ENCODE measurements at regions not wholly inside any gene's neighbourhood (a gene's known extent, or its start where the extent isn't known, plus 50 kb on each side); places are given as distances from the start of the nearest gene placed in this dataset.
A peak's percentile ranks its signal among the peaks of the same experiment; 100 is the strongest.
"Not testable (repeated sequence)": the region's sequence is repeated elsewhere in the genome, so short reads cannot be mapped to it uniquely, and the experiment has no call there.

DNA sequence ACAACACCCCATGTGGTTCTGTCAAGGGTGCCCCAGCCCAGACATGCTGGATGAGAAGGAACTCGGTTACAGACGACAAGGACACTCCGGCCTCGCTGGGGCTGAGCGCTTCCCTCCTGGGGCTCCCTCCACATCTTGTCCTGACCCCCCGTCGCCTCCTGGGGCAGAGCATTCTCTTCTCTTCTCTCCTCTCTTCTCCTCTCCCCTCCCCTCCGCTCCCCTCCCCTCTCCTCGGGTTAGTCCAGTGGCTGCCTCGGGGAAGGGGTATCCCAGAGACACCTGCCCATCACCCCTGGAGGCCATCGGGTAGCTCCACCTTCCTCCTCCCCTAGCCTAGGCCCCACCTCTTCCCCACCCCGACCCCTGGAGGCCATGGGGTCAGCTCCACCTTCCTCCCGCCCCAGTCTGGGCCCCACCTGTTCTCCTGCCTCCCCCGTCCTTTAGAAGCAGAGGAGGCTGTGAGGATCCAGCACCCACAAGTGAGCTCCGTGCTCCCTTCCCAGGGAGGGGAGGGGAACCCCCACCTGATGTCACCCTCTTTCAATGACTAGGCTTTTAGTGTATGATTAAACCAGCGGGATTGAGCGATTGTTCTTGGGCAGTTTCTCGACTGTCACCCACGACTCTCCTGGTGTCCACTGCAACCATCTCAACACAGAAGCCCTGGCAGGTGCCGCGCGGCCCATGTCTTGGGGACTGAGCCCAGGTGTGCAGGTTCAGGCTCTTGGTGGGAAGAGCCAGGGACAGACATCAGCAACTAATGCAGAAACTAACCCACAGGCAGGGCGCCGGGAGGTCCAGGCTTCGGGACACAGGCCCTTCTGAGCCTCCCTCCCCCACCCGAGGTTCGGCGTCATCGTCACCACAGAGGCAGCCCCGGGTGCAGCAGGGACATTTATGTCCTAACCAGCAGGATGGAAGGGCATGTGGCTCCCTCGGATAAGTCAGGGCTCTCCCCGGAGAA is 330.4 kb downstream of the ADGRD1 start:
- CTCF ChIA-PET; H3K27me3 Mint-ChIP-seq; intact Hi-C loops (cut with DNase I, micrococcal nuclease); H3K4me3 Mint-ChIP-seq; H3K36me3 Mint-ChIP-seq (ENCODE audit: low read depth); H3K27ac Mint-ChIP-seq; DNase-seq; H3K4me1 Mint-ChIP-seq; H3K9me3 Mint-ChIP-seq (ENCODE audit: low read depth); POLR2A ChIA-PET: not testable (repeated sequence)
- ATAC-seq: peak; percentile 75

DNA sequence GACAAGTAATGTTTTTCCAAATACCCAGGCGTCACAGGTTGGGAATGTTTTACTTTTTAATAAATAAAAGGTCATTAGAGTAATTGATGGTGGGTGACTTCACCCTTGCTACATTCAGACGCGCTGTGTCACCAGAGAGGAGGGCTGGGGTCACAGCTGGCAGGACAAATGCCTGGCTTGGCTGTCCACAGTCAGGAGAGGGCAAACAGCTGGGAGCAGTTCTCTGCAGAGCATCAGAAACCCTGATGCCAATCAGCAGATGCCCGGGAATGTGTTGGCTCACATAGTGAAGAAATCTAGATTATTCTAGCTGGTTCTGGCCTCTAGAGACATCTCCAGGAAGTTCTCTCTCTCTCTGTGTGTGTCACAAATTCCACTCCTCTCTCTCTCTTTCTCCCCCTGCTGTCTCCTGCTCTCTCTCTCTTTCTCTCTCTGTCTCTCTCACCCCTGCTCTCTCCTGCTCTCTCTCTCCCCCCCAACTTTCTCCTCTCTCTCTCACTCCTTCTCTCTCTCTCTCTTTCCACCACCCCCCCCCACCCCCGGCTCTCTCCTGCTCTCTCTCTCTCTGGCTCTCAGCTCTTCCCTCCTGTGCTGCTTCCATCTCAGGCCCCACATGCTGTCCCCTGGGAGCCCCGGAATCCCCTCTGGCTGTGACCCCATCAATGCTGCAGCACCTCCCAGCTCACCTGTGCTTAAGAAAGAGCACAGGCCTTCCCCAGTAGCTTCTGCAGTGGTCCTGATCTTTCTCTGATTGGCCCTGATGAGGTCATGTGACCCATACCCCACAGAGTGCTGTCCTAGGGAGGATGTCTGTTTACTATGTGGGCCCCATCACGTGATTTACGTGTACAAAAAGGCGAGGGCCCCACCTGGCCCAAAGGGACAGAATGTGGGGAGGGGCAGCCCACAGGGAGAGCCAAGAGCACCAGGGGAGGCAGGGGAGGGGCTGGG is 331.5 kb downstream of the ADGRD1 start:
- H3K27me3 Mint-ChIP-seq; H3K4me1 Mint-ChIP-seq; CTCF ChIA-PET; POLR2A ChIA-PET; intact Hi-C loops (cut with DNase I, micrococcal nuclease); H3K36me3 Mint-ChIP-seq (ENCODE audit: low read depth); H3K27ac Mint-ChIP-seq; DNase-seq; H3K9me3 Mint-ChIP-seq (ENCODE audit: low read depth); H3K4me3 Mint-ChIP-seq: not testable (repeated sequence)
- ATAC-seq: peak; percentile 52

DNA sequence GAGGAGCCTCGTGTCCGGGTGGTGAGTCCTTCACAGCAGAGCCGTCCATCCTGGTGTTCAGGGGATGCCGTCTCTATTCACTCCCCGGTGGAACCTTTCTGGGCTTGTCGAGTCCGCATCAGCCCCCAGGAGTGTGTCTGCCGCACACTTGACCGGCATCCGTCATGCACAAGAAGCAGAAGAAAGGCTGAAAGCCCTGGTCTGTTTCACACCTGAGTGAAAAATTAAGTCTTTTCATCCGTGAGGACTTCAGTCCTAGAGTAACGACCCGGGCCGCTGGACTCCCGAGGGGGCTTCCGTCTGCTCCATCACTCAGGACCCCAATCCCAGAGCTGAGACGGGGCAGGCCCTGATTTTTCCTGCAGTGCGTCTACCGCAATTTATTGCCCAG is 332.2 kb downstream of the ADGRD1 start:
- H3K27me3 Mint-ChIP-seq; H3K27ac Mint-ChIP-seq; DNase-seq; H3K4me1 Mint-ChIP-seq; H3K4me3 Mint-ChIP-seq; intact Hi-C loops (cut with DNase I, micrococcal nuclease); ATAC-seq; H3K36me3 Mint-ChIP-seq (ENCODE audit: low read depth); CTCF ChIA-PET; POLR2A ChIA-PET; H3K9me3 Mint-ChIP-seq (ENCODE audit: low read depth): not testable (repeated sequence)

DNA sequence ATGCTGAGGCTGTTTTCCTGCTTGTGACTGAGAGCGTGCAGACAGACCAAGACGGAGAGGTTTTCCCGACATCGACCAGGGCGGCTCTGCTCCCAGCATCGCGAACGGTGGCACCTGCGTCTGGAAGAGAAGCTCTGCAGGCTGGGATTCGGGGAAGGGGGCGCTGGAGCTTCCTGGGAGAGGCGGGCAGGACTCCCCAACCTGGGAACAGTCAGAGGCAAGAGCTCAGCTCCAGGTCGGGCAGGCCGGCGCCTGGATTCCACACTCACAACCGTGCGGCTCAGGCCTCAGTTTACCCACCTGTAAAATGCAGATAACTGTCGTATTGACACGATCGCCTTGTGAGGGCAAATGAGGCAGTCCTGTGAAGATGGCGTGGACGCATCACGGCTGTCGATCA is 332.6 kb downstream of the ADGRD1 start:
- H3K27ac Mint-ChIP-seq; DNase-seq; H3K4me1 Mint-ChIP-seq; H3K4me3 Mint-ChIP-seq; intact Hi-C loops (cut with DNase I, micrococcal nuclease); CTCF ChIA-PET; POLR2A ChIA-PET; H3K36me3 Mint-ChIP-seq (ENCODE audit: low read depth); H3K27me3 Mint-ChIP-seq; H3K9me3 Mint-ChIP-seq (ENCODE audit: low read depth); ATAC-seq: not testable (repeated sequence)

DNA sequence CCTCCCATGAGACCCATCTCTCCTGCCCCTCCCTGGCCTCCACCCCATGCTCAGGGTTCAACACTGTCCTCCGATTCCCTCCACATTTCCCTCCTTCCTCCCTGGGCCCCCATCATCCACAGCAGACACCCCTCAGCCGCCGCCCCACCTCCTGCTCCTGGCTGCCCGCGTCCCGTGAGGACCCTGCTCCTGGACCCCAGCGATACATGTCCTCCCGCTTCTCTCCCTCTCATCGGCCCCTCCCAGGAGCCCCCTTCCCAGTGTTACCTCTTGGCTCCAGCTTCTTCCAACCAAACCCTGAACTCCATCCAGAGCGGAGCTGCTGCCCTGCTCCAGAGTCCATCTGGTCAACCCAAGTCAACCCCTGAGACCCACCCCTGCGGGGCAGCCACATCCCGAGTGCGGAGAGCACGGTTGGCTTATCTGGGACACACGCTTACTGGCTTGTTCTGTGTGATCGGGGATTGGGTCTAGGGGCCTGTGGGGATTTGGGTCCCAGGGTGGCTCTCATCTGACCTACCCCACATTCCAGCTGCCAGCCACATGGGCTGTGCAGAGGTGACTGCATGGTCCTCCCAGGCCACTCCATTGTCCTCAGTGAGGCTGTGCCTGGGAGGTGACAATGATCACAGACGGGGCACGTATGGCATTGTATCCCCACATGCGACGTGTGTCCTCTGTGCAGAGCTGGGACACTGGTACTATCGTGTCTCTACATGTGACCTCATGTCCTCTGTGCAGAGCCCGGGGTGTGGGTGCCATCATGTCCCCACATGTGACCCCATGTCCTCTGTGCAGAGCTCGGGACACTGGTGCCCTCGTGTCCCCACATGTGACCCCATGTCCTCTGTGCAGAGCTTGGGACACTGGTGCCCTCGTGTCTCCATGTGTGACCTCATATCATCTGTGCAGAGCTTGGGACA is 333.6 kb downstream of the ADGRD1 start:
- ATAC-seq (no peak), DNase-seq (no peak)
- Mint-ChIP-seq H3K4me1 (no peaks in the 10 kb centered on the region), H3K27ac (no peak overlapping the region), H3K36me3 (ENCODE audit: low read depth) (no peaks in the 10 kb centered on the region), H3K27me3 (peaks cover 2% of the 10 kb centered on the region), H3K4me3 (no peak overlapping the region), H3K9me3 (ENCODE audit: low read depth) (no peaks in the 10 kb centered on the region)
- CTCF ChIA-PET: no interaction called here
- POLR2A ChIA-PET: no interaction called here
- intact Hi-C loops (cut with DNase I, micrococcal nuclease): no loop called here

DNA sequence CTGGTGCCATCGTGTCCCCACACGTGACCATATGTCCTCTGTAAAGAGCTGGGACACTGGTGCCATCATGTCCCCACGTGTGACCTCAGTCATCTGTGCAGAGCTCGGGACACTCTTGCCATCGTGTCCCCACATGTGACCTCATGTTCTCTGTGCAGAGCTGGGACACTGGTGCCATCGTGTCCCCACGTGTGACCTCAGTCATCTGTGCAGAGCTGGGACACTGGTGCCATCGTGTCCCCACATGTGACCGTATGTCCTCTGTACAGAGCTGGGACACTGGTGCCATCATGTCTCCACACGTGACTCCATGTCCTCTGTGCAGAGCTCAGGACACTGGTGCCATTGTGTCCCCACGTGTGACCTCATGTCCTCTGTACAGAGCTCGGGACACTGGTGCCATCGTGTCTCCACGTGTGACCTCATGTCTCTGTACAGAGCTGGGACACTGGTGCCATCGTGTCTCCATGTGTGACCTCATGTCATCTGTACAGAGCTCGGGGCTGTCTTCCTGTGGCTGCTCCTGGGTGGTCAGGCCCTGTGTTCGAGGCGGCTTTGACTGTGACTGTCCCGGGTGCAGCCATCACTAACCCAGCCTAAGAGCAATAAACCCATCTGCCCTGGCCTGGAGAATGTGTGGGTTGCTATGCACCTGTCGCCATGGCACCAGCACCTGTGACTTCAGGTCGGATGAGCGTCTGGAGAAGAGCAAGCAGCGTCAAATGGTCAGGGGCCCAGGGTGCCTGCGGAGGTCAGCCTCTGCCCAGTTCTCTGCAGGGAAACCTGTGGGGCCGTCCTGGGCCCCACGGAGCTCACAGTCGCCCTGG is 334.4 kb downstream of the ADGRD1 start:
- Mint-ChIP-seq H3K4me3 (no peak overlapping the region), H3K27ac (no peak overlapping the region), H3K36me3 (ENCODE audit: low read depth) (no peaks in the 10 kb centered on the region), H3K9me3 (ENCODE audit: low read depth) (no peaks in the 10 kb centered on the region), H3K27me3 (peaks cover 2% of the 10 kb centered on the region), H3K4me1 (no peaks in the 10 kb centered on the region)
- intact Hi-C loops (cut with DNase I, micrococcal nuclease): no loop called here
- ATAC-seq: no peak
- POLR2A ChIA-PET: no interaction called here
- DNase-seq: no peak
- CTCF ChIA-PET: no interaction called here

DNA sequence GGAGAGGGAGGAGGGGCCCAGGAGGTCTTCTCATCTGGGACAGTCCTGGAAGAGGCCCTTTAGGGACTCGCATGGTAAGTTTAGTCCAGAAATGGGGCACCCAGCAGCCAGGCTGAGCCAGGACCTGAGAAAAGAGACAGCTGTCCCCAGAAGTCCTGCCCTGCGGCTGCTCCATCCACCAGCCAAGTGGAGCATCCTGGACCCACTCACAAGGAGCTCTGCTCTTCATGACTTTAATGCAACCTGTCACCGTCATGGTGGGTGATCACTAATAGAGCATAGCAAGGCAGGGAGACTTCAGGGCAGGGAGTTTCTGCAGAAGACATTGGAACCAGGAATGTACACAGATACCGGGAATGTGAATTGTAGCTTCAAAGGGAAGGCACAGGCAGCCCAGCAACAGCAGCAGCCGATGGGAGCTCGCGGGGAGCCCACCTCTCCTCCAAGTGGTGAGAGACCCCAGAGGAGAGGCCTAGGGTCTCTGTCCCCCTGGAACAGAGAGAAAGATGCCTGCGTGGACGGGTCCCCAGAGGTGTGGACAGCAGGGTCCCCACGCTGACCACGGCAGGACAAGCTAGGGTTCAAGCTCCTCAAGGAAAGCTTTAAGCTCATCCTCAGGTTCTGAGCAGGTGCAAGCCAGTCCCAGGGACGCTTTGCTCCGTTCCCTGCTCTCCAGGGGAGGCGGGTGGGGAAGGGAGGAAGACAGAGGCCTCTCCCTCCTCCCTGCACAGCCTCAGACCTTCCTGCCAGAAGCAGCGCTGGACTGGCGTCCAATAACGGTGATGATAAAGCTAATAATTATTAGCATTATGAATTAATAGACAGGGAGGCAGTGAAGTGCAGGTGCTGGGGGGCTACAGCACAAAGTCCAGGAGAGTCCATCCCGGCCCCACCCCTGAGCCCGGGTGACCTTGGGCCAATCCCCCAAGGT is 335.3 kb downstream of the ADGRD1 start:
- H3K27ac Mint-ChIP-seq; intact Hi-C loops (cut with DNase I, micrococcal nuclease); H3K4me1 Mint-ChIP-seq; H3K27me3 Mint-ChIP-seq; CTCF ChIA-PET; H3K9me3 Mint-ChIP-seq (ENCODE audit: low read depth); H3K4me3 Mint-ChIP-seq; ATAC-seq; DNase-seq; H3K36me3 Mint-ChIP-seq (ENCODE audit: low read depth); POLR2A ChIA-PET: not testable (repeated sequence)

DNA sequence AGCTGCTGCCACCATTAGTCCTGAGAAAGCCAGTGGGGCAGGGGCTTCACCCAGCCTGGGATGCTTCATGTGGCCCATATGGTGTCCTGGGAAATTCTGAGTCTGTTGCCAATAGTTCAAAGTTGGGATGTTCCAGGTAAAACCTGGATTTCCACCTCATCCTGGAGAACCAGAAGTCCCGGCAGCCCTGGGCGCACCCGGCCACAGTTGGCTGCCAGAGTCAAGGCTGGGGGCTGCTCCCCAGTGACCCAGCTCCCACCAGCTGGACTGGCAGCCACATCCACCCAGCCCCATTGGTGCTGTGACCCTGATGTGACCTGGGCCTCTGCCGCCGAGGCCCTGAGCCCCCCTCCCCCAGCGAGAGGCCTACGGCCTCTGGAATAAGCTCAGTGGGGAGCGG is 336.1 kb downstream of the ADGRD1 start:
- H3K27me3 Mint-ChIP-seq; H3K36me3 Mint-ChIP-seq (ENCODE audit: low read depth); CTCF ChIA-PET; H3K27ac Mint-ChIP-seq; H3K9me3 Mint-ChIP-seq (ENCODE audit: low read depth); H3K4me1 Mint-ChIP-seq; intact Hi-C loops (cut with DNase I, micrococcal nuclease); DNase-seq; POLR2A ChIA-PET; ATAC-seq; H3K4me3 Mint-ChIP-seq: not testable (repeated sequence)

DNA sequence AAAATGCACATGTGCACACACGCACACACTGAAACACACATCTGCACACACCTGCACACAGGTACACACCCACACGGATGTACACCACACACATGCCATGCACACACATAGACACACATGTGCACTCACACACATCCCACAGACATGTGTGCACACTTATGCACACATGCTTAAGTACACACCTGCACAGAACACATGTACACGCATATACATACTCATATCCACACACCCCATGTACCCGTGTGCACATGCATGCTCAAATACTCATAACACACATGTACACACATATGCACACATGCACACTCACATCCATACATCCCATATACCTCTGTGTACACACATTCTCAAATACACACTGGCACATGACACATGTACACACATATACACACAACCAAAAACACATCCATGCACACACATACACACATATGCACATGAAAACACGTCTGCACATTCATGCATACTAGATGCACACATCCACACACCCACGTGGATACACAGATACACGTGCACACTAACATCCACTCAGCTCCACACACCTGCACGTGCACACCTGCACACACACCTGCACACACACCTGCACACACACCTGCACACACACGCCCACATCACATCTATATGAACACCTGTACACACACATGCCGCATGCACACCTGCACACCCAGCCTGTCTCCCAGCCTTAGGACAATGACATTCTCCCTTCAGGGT is 336.7 kb downstream of the ADGRD1 start:
- H3K36me3 Mint-ChIP-seq (ENCODE audit: low read depth): no peaks in the 10 kb centered on the region
- ChIA-PET CTCF (no interaction called here), POLR2A (no interaction called here)
- H3K4me1 Mint-ChIP-seq: no peaks in the 10 kb centered on the region
- no peak overlapping the region for H3K27ac Mint-ChIP-seq
- no peak overlapping the region for H3K4me3 Mint-ChIP-seq
- H3K9me3 Mint-ChIP-seq (ENCODE audit: low read depth): no peaks in the 10 kb centered on the region
- no peak for DNase-seq
- intact Hi-C loops (cut with DNase I, micrococcal nuclease): no loop called here
- ATAC-seq: no peak
- peaks cover 3% of the 10 kb centered on the region for H3K27me3 Mint-ChIP-seq
